Psoas muscle (tissue), 7 donors: ENCODE measurements at regions not wholly inside any gene's neighbourhood (a gene's known extent, or its start where the extent isn't known, plus 50 kb on each side); places are given as distances from the start of the nearest gene placed in this dataset.
"Not testable (repeated sequence)": the region's sequence is repeated elsewhere in the genome, so short reads cannot be mapped to it uniquely, and the experiment has no call there.

Experiments used
- ATAC-seq, 4 donors: fragments of 200-7000 bp; cut with Tn5 transposase; one replicate each; pipeline ENCODE4 v1.9.1; 2020; ENCODE audit warnings: moderate library complexity in 3 of 4, mild to moderate bottlenecking in 2 of 4
- DNase-seq, 2 donors: peaks; one replicate each; pipeline ENCODE4 v3.0.0-alpha.2; 2020
- H3K27ac ChIP-seq: fragments of 200-600 bp; one replicate; pipeline ENCODE4 v1.8.0; 2022
- H3K27me3 ChIP-seq, 3 donors: fragments of 200-600 bp in 1 of 3; one replicate each; pipeline versions ENCODE4 v1.6.1 to v1.8.0; 2013 to 2022; ENCODE audit warnings: low read length in 2 of 3, mild to moderate bottlenecking in 2 of 3, moderate library complexity in 1 of 3; ENCODE audit not compliant: insufficient read depth in 3 of 3
- H3K36me3 ChIP-seq, 2 donors: fragments of 200-600 bp in 1 of 2; one replicate each; pipeline versions ENCODE4 v1.6.1 to v1.8.0; 2013 to 2022; ENCODE audit warnings: low read depth in 1 of 2, mild to moderate bottlenecking in 1 of 2, moderate library complexity in 1 of 2; ENCODE audit not compliant: insufficient read depth in 1 of 2
- H3K4me1 ChIP-seq: fragments of 200-600 bp; one replicate; pipeline ENCODE4 v1.8.0; 2022
- H3K4me3 ChIP-seq: fragments of 200-600 bp; one replicate; pipeline ENCODE4 v1.8.0; 2022; ENCODE audit warnings: mild to moderate bottlenecking
- H3K9me3 ChIP-seq: fragments of 200-600 bp; one replicate; pipeline ENCODE4 v1.8.0; 2022
- WGBS, 3 donors: extraction: QIAGEN DNeasy Blood & Tissue Kit; methylation state at CpG; one replicate each; pipeline versions ENCODE4 v1.1.6 to v1.1.7; 2013; 5-methylcytosine and 5-hydroxymethylcytosine counted together
- intact Hi-C, 2 donors: fragments of 100-400 bp; cut with DNase I; formaldehyde crosslinking; loops; one replicate each; pipeline versions ENCODE4 v1.11.0 to v1.14.2; 2022
- TF ChIP-seq, protein P1 (sequence below): fragments of 200-600 bp; IDR thresholded peaks from one replicate; pipeline ENCODE4 v1.8.0; 2022; ENCODE audit warnings: antibody characterized with exemption
- donor health status: healthy with polysubstance abuse.
- donor health status: DM: no; HTN: no; CAD: no; lungs with moderate emphysema.
- donor health status: Bipolar disorder and iron deficiency.
- donor health status: healthy.
- donor health status: DM: yes; HTN: yes; CAD: no.
- donor health status: DM: no; HTN: no; CAD: no.
- donor health status: DM: yes; HTN: yes; CAD: no.

DNA sequence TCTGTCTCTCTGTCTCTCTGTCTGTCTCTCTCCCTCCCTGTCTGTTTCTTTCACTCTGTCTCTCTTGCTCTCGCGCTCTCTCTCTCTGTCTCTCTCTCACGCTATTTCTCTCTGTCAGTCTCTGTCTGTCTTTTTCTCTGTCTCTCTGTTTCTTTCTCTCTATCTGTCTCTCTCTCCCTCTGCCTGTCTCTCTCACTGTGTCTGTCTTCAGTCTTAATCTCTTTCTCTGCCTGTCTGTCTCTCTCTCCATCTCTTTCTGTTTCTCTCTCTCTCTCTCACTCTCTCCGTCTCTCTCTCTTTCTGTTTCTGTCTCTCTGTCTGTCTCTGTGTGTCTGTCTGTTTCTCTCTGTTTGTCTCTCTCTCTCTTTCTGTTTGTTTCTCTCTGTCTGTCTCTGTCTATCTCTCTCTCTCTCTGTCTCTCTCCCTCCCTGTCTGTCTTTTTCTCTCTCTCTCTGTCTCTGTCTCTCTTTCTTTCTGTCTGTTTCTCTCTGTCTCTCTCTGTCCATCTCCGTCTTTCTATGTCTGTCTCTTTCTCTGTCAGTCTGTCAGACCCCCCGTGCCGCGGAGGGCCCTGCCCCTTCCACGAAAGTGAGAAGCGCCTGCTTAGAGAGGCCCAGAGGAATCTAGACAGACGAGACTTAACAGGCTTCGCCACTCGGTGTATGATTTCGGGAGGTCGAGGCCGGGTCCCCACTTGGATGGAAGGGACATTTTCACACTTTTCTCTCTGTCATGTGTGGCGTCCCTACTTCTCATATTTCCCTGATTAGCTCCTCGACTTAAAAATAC lies 346.3 kb upstream of the DEFB115 start:
- H3K4me1 ChIP-seq, result no peaks in the 10 kb centered on the region
- no peaks in the 10 kb centered on the region for H3K9me3 ChIP-seq
- H3K27me3 ChIP-seq, result no peaks in the 10 kb centered on the region
- intact Hi-C loops, result no loop called here
- no peaks in the 10 kb centered on the region for H3K36me3 ChIP-seq
- no peak overlapping the region for H3K27ac ChIP-seq
- H3K4me3 ChIP-seq, result no peak overlapping the region
- ATAC-seq (no peak), DNase-seq (no peak)
- WGBS, 3 donors, result 67 to 85% (median 77%) methylated on average over 18 of the region's 18 CpGs
- TF ChIP-seq, protein P1, sequence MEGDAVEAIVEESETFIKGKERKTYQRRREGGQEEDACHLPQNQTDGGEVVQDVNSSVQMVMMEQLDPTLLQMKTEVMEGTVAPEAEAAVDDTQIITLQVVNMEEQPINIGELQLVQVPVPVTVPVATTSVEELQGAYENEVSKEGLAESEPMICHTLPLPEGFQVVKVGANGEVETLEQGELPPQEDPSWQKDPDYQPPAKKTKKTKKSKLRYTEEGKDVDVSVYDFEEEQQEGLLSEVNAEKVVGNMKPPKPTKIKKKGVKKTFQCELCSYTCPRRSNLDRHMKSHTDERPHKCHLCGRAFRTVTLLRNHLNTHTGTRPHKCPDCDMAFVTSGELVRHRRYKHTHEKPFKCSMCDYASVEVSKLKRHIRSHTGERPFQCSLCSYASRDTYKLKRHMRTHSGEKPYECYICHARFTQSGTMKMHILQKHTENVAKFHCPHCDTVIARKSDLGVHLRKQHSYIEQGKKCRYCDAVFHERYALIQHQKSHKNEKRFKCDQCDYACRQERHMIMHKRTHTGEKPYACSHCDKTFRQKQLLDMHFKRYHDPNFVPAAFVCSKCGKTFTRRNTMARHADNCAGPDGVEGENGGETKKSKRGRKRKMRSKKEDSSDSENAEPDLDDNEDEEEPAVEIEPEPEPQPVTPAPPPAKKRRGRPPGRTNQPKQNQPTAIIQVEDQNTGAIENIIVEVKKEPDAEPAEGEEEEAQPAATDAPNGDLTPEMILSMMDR, result no peak

DNA sequence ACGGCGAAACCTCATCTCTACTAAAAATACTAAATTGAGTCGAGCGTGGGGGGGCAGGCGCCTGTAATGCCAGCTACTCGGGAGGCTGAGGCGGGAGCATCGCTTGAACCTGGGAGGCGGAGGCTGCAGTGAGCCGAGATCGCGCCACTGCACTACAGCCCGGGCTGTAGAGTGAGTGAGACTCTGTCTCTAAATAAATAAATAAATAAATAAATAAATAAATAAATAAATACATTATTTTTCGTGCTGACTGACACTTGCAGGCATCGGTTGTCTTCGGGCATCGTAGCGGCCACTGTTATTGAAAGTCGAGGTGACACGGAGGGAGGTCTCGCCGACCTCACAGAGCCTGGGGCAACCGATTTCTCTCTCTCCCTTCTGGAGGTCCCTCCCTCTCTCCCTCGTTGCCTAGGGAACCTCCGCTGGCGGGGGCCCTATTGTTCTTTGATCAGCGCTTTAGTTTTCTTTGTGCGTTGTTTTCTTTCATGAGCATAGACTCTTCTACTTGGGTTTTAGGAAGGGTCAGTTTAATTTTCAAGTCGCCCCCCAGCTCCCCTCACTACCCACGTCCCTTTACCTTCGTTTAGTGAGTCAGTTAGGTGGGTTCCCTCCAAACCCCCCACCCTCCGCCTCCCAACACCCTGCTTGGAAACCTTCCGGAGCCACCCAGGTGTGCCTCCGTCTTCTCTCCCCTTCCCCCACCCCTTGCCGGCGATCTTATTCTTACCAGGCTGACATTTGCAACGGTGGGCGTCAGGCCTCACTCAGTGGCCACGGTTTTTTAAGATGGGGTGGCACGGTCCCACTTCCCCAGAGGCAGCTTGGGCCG lies 345.4 kb upstream of the DEFB115 start:
- DNase-seq, H3K27ac ChIP-seq, H3K9me3 ChIP-seq, H3K36me3 ChIP-seq, H3K4me3 ChIP-seq, H3K4me1 ChIP-seq, H3K27me3 ChIP-seq, ATAC-seq, intact Hi-C loops: not testable (repeated sequence)
- 22 to 44% (median 39%) methylated on average over 36 to 41 of the region's 41 CpGs for WGBS, 3 donors

DNA sequence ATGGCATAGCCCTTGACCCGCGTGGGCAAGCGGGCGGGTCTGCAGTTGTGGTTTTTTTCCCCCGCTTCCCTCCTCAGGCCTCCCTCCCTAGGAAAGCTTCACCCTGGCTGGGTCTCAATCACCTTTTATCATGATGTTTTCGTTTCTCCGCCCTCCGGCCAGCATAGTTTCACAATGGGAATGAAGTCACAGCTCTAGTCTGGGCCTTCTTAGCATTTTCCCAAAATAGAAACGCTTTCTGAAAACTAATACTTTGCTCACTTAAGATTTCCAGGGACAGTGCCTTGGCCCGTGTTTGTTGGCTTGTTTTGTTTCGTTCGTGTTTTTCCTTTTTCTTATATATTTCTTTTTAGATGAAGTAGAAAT lies 344.8 kb upstream of the DEFB115 start:
- DNase-seq, H3K9me3 ChIP-seq, ATAC-seq, H3K4me3 ChIP-seq, H3K36me3 ChIP-seq, H3K4me1 ChIP-seq, intact Hi-C loops, H3K27me3 ChIP-seq, H3K27ac ChIP-seq: not testable (repeated sequence)
- 6 to 34% (median 27%) methylated on average over 7 to 12 of the region's 12 CpGs for WGBS, 3 donors

DNA sequence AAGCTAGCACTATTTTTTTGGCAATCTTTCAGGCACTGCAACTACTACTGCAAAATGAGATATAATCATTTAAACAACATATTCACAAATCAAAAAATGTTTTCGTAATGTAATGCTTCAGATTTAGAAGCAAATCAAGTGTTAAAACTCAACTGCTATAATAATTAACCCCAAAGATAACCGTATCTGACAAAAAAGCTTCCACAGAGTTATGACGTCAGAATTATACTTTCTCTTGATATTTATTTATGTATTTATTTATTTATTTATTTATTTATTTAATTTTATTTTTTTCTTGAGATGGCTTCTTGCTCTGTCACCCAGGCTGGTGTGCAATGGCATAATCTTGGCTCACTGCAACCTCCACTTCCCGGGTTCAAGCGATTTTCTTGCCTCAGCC lies 341.1 kb upstream of the DEFB115 start:
- ATAC-seq, H3K36me3 ChIP-seq, H3K4me3 ChIP-seq, DNase-seq, H3K27me3 ChIP-seq, H3K9me3 ChIP-seq, H3K4me1 ChIP-seq, intact Hi-C loops, H3K27ac ChIP-seq: not testable (repeated sequence)
- 83 to 89% (median 87%) methylated on average over 5 of the region's 5 CpGs for WGBS, 3 donors

DNA sequence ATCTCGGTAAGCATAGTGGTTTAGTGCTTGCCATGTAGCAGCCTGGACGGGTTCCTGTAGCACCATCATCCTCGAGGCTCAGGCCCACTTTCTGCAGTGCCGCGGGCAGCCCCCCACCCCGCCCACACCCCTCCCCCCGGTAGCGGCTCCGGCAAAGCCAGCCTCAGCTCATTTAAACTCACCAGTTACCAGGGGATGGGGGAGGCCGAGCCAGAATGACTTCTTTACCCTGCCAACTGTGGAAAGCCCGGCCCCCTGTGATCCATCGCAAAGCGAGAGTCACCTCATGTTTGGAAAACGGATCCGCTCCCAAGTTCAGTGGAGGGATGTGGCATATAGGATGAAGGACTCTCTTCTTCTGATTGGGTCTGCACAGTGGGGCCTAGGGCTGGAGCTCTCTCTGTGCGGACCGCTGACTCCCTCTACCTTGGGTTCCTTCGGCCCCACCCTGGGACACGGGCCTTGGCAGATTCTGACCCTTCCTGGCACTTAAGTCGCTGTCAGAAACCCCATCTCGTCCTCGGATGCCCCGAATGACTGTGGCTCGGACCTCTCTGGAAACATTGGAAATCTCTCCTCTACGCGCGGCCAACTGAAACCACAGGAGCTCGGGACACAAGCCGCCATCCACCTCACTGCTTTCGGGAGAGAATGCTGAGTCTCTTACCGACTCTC lies 337.8 kb upstream of the DEFB115 start:
- Histone ChIP-seq H3K27ac (no peak overlapping the region), H3K4me1 (no peaks in the 10 kb centered on the region), H3K4me3 (no peak overlapping the region), H3K36me3 (no peaks in the 10 kb centered on the region), H3K27me3 (no peaks in the 10 kb centered on the region), H3K9me3 (no peaks in the 10 kb centered on the region)
- intact Hi-C loops, result no loop called here
- WGBS, 3 donors, result 84 to 87% (median 87%) methylated on average over 31 of the region's 31 CpGs
- no peak for ATAC-seq
- DNase-seq, result no peak
- TF ChIP-seq, protein P1, result no peak
